HL-60 (cell line): ENCODE measurements at regions not wholly inside any gene's neighbourhood (a gene's known extent, or its start where the extent isn't known, plus 50 kb on each side); places are given as distances from the start of the nearest gene placed in this dataset.

Source experiments
- POLR2AphosphoS5 ChIP-seq: IDR thresholded peaks from 2 replicates; pipeline ENCODE4 v1.6.1; 2012; ENCODE audit warnings: low read depth
- TF ChIP-seq, protein P1 (sequence below): IDR thresholded peaks from one replicate; pipeline ENCODE4 v1.5.1; 2011; ENCODE audit warnings: low read length, control low read depth, inconsistent platforms; ENCODE audit not compliant: insufficient read depth

GRCh38 chr9:108575276-108575675 is 280.5 kb downstream of the ACTL7B start:
- no peak for TF ChIP-seq POLR2AphosphoS5
- TF ChIP-seq, protein P1, sequence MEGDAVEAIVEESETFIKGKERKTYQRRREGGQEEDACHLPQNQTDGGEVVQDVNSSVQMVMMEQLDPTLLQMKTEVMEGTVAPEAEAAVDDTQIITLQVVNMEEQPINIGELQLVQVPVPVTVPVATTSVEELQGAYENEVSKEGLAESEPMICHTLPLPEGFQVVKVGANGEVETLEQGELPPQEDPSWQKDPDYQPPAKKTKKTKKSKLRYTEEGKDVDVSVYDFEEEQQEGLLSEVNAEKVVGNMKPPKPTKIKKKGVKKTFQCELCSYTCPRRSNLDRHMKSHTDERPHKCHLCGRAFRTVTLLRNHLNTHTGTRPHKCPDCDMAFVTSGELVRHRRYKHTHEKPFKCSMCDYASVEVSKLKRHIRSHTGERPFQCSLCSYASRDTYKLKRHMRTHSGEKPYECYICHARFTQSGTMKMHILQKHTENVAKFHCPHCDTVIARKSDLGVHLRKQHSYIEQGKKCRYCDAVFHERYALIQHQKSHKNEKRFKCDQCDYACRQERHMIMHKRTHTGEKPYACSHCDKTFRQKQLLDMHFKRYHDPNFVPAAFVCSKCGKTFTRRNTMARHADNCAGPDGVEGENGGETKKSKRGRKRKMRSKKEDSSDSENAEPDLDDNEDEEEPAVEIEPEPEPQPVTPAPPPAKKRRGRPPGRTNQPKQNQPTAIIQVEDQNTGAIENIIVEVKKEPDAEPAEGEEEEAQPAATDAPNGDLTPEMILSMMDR: no peak
